Neural progenitor cell (in vitro differentiated cells): ENCODE measurements at regions not wholly inside any gene's neighbourhood (a gene's known extent, or its start where the extent isn't known, plus 50 kb on each side); places are given as distances from the start of the nearest gene placed in this dataset.

Source experiments
- EZH2phosphoT487 ChIP-seq: fragments of 200-600 bp; sonication (generic); IDR thresholded peaks from 2 replicates; pipeline ENCODE4 v1.6.1; 2017; ENCODE audit warnings: antibody characterized with exemption
- TF ChIP-seq, protein P1 (sequence below): fragments of 200-600 bp; sonication (generic); IDR thresholded peaks from 2 replicates; pipeline ENCODE4 v1.5.1; 2017; ENCODE audit warnings: antibody characterized with exemption, mild to moderate bottlenecking

DNA sequence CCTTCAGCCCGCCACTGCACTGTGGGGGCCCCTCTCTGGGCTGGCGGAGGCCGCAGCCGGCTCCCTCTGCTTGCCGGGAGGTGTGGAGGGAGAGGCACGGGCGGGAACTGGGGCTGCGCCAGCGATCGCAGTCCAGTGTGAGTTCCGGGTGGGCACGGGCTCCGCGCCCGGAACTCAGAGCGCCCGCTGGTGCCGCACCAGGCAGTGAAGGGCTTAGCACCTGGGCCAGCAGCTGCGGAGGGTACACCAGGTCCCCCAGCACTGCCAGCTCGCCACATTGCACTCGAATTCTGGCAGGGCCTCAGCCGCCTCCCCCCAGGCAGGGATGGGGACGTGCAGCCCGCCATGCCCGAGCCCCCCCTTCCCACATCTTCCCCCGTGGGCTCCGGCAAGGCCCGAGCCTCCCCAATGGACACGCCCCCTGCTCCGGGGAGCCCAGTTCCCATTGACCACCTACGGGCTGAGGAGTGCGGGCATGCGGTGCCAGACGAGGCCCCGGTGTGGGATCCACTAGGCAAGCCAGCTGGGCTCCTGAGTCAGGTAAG is 135.9 kb upstream of the RFC3 start:
- TF ChIP-seq, protein P1, sequence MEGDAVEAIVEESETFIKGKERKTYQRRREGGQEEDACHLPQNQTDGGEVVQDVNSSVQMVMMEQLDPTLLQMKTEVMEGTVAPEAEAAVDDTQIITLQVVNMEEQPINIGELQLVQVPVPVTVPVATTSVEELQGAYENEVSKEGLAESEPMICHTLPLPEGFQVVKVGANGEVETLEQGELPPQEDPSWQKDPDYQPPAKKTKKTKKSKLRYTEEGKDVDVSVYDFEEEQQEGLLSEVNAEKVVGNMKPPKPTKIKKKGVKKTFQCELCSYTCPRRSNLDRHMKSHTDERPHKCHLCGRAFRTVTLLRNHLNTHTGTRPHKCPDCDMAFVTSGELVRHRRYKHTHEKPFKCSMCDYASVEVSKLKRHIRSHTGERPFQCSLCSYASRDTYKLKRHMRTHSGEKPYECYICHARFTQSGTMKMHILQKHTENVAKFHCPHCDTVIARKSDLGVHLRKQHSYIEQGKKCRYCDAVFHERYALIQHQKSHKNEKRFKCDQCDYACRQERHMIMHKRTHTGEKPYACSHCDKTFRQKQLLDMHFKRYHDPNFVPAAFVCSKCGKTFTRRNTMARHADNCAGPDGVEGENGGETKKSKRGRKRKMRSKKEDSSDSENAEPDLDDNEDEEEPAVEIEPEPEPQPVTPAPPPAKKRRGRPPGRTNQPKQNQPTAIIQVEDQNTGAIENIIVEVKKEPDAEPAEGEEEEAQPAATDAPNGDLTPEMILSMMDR: no peak
- no peak for TF ChIP-seq EZH2phosphoT487
